Kidney tubule cell (primary cell): ENCODE measurements at regions not wholly inside any gene's neighbourhood (a gene's known extent, or its start where the extent isn't known, plus 50 kb on each side); places are given as distances from the start of the nearest gene placed in this dataset.
"Not testable (repeated sequence)": the region's sequence is repeated elsewhere in the genome, so short reads cannot be mapped to it uniquely, and the experiment has no call there.

Source experiments
- DNase-seq: peaks from one replicate; pipeline ENCODE4 v3.0.0-alpha.2; 2018; ENCODE audit warnings: low spot score

DNA sequence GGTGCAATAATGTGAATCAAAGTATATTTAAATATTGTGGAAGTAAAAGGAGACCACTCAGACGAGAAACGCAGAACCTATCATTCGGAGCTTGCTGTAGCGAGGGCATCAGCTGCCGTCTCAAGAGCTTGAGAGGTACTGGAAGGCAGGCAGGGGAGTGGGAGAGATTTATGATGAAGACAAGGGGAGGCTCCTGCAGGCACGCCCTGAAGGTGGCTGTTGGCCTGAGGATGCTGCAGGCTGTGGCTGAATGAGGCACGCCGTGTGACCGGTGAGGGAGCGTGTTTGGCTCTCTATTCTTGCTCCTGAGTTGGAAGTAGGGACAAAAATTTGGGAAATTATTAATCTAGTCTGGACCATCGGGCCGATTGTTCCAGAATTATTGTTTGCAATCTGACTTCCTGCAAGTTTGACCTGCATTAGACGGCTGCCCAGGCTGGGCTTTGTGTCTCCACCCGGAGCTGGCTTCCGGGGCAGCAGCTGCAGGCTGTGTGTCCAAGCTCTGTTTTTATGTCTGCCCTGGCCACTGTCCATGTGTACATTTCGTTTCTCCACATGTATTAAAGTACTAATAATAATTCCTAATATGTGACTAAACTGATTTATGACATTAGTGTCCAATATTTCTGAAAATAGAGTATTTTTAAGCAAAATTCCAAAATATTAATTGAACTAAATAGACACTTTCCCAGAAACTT, 91.1 kb upstream of the ANKRD10 start:
- peak; percentile 29 for DNase-seq

- peak; percentile 64 for DNase-seq
Observed at GRCh38 chr13:111005364-111005763, 90.5 kb upstream of the ANKRD10 start.

DNA sequence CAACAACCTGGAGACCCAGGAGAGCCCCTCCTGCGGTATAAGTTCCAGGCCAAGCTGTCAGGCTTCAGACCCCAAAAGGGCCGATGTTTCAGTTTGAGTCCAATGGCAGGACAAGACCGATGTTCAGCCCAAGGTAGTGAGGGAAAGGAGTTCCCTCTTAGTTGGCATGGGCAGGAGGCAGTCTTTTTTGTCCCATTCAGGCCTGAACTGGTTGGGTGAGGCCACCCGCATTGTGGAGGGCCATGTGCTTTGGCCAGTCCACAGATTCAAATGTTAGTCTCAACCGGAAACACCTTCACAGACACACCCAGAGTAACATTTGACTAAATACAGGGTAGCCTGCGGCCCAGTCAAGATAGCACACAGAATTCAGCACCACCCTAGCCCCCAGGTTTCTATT, 89.6 kb upstream of the ANKRD10 start:
- no peak for DNase-seq

- no peak for DNase-seq
Observed at GRCh38 chr13:111001636-111002035, 86.8 kb upstream of the ANKRD10 start.

- DNase-seq, result no peak
Observed at GRCh38 chr13:110993788-110994187, 78.9 kb upstream of the ANKRD10 start.

- no peak for DNase-seq
Observed at GRCh38 chr13:110991991-110992508, 77.2 kb upstream of the ANKRD10 start.

DNA sequence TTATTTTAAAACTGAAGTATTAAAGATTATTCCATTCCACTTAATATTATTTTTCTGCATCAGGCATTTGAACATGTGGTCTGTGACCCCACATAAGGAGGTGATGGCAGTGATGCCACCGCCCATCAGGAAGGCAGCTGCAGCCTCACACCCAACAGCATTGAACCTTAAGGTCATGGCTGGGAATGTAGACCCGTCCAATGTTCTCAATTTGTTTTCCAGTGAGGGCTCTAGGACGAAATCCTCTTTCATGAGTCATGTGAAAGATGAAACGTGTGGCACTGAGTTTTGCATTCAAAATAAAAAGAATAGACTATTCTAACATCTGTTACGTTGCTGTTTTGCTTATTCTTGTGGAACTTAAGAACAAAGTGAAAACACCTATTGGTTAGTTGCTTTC, 74.5 kb upstream of the ANKRD10 start:
- no peak for DNase-seq

DNA sequence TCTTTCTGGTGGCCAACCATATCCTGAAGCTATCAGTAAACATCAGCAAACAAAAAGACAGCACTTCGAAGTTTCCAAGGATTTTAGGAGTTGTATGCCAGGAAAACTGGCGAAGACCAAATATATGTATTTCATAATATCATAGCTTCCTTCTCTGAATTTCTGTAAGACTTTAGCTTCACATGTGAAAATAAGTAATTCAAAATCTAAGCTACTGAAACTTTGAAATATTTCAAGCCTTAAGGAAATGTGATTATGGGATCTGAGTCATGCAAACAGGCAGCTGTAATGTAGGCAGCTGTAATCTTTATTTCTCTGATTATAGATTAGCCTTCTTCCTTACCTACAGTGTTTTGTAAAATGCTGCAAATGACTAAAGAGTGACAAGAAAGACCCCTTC, 70.7 kb upstream of the ANKRD10 start:
- no peak for DNase-seq

- DNase-seq, result no peak
Observed at GRCh38 chr13:110984798-110985197, 69.9 kb upstream of the ANKRD10 start.

DNA sequence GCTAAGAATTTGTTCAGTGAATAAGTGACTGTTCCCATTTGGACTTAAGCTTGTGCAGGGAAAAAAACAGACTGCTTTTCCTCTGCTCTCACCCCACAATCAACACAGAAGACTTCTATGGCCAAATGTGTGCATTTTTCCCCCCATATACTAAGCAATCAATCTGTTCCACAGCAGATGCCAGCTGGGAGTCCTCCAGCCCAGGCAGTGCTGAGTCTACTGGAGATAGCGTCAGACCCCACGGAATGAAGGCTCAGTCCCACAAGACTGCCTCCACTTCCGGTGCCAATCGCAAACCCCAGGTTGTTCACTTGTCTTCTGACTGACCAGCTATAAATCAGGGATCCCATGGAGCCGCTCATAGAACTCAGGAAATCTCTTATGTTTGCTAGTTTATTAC, 69.5 kb upstream of the ANKRD10 start:
- no peak for DNase-seq

GRCh38 chr13:110983241-110983640, 68.4 kb upstream of the ANKRD10 start:
- DNase-seq, result no peak

DNA sequence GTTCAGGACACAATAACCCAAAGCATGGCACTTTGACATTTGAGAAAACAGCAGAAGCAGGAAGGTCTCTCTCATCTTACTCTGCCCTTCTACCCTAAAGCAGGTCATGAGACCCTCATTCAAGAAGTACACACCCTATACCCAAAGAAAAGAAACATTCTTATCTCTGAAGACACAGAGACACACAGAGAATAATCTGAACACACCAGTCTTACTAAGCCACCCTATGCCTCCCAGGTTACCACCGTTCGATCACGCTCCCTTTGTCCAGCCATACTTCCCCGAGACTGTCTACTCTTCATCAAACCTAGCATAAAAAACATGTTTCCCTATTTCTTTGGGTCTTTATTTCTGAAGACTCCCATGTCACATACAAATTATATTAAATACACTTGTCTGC, 66.5 kb upstream of the ANKRD10 start:
- no peak for DNase-seq

DNA sequence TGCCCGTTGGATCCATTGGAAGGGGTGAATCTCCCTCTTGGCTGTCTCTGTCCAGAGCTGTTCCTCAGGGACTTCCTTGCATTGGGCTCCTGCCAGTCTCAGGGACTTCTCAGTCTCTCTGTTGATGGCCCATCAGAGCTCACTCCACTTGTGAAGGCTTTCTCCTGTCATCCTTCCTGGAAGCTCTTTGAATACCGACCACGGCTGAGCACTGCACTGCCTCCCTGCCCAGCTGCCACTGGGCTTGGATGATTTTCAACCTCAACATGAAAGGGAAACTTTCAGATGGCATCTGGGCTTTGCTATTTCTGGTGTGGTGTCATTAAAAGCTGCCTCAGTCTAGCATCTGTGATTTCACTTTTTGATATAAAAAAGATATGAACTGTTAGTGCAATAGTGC, 66.1 kb upstream of the ANKRD10 start:
- no peak for DNase-seq

- DNase-seq, result not testable (repeated sequence)
Observed at GRCh38 chr13:110979149-110979548, 64.3 kb upstream of the ANKRD10 start.

GRCh38 chr13:110978390-110978789, 63.5 kb upstream of the ANKRD10 start:
- DNase-seq, result no peak

GRCh38 chr13:110976785-110977184, 61.9 kb upstream of the ANKRD10 start:
- DNase-seq, result no peak

GRCh38 chr13:110973007-110973700, 58.3 kb upstream of the ANKRD10 start:
- no peak for DNase-seq

DNA sequence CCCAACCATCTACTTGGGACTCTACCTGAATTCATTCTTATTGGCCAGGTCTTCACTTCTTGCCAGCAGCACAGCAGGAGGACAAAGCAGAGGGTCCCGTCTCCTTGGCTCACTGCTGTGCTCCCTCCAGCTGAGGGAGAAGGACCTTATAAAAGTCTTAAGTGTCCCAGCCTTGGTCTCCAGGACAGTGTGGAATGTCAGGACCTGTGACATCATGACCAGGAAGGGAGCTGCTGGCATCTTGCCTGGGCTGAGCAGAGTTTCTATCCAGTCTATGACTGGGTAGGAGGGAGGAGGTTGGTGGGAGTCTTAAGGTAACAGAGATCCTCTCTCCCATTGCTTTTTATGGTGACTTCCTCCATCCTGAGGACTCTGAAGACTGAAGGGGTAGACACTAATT, 56.6 kb upstream of the ANKRD10 start:
- peak; percentile 68 for DNase-seq

GRCh38 chr13:110967156-110967855, 52.4 kb upstream of the ANKRD10 start:
- DNase-seq, result peak; percentile 22

GRCh38 chr13:110965755-110966134, 50.9 kb upstream of the ANKRD10 start:
- no peak for DNase-seq

- peak; percentile 95 for DNase-seq
Observed at GRCh38 chr13:110965038-110965754, 50.3 kb upstream of the ANKRD10 start.
